Stimulated activated CD4-positive, alpha-beta T cell treated with anti-CD3 and anti-CD28 coated beads, Interleukin-12 subunit alpha, Interleukin-12 subunit beta, amount 100 ng/mL, for 48 hours (primary cell): ENCODE measurements at regions not wholly inside any gene's neighbourhood (a gene's known extent, or its start where the extent isn't known, plus 50 kb on each side); places are given as distances from the start of the nearest gene placed in this dataset.

Experiments
- DNase-seq, 3 donors: peaks; one replicate each; pipeline ENCODE4 v3.0.0-alpha.2; 2020; ENCODE audit warnings: low read depth in 2 of 3, low spot score in 1 of 3

DNA sequence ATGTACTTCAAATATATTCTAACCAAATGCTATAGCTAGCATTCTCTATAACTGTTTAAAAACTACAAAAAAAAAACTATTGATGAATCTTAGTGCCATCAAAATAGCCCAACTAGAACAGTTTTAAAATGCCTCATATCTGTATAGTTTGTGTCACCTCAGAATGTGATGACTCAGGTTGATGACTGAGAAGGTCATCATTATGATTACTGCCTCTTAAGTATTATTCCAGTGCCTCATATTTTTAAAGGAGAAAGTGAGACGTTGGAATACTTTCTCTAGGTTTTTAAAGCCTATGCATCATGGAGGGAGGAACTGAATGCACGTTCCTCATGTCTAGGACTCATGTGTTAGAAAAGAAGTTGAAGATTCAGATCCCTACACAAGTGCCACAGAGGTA is 88.2 kb downstream of the TMA16 start:
- DNase-seq = no peak

DNA sequence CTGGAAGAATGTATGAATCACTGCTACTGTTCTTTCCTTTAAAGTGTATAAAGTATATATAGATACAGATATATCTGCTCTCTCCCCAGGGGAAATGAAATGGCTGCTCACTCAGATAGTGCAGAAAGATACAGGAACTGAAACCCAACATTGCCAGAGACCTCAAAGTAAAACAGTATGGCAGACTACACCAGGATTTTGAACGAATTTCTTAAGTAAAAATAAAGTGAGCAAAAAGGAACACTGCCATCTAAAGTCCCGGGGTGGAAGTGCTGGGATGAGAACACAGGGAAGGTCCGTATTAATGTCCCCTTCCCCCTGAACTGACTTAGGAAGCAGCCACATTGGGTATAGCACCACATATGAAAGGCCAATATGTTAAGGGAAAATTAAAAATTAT is 93.4 kb downstream of the TMA16 start:
- no peak for DNase-seq

DNA sequence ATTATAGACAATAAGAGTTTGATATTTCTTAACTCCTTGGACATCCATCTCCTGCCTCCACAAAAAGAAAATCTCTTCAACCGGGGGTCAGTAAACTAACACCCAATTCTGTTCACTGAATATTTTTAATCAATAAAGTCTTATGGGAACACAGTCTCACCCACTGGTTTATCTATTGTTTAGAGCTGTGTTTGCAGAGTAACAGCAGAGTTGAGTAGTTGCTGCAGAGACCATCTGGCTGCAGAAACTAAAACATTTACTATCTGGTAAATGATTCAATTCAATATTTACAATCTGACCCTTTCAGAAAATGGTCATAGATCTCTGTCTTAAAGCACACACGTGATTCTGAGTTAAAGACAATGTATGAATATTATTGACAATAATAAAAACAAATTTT is 94.0 kb downstream of the TMA16 start:
- DNase-seq = no peak

DNA sequence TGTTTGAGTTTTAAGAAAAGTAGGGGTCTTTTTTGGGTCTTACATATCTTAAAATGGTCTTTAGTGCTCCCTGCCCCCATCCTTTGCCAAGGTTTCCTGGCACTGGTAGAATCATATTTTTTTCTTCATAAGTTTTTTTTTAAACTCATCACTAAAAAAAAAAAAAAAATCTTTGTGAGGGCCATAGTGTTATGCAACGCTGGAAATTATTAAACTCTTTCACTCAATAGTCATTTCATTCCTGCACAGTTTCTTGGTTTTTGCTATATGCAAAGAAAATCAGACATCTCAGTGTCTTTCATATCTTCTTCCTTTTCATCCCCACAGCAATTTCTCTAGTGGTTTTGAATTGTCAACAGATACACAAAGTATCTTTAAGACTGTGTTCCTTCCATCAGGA is 95.6 kb downstream of the TMA16 start:
- DNase-seq = no peak

DNA sequence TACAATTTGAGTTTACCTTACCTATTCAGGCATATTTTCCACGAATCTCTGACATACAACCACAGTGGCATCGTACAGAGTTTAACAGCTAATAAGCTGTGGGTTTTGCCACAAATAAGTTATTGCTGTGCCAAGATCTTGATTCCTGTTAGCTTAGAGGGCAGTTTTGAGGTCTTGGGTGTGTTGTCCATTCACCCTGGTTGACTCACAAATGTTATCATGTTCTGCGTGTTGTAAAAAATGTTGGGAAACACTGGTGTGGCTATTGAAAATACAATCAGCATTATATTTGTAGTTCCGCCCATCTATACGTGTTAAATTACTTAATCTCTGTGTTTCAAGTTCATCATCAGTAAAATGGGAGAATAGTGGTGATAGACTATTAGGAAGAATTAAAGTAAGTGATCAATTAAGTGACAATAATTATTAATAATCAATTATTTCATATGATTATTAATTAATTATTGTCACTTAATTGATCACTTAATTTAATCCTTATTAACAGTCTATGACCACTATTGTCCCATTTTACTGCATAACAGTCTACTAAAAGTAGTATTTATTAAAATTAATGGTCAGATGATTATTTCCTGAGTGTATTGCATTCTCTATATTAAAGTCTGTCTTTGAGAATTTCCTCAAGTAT is 96.3 kb downstream of the TMA16 start:
- no peak for DNase-seq

DNA sequence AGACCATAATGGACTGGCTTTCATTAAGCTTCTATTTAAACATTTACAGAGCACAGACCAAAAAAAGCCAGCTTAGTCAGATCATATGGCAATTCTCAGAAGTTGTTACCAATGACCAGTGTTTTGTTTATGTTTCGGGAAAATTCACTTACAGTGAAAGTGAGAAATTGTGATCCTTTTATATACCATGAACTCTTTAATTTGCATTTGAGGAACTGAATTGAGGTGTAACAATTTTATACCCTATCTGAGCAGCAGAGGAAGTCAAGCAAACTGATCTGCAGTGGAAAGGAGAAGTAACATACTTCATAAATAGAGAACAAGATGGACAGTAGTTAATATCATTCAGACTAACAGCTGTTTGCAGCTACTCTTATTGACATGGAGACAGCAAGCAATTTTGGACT is 97.1 kb downstream of the TMA16 start:
- no peak for DNase-seq

DNA sequence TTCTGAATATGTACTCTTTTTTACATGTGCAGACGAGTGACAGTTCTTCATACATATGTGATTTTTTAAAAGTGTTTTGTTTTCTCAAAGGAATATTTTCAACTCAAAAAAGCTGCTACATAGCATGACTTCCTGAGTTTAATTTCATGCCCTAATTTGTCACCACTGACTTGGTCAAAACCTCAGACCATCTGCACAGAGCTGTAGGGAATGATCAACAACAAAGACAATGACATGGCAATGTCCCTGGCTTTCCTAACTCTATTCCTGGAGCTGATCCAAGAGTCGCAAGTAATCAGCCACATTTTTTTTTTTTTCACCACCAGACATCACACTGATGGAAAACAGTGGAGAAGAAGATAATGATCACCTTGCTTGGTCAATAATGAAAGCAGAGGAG is 97.7 kb downstream of the TMA16 start:
- no peak for DNase-seq

DNA sequence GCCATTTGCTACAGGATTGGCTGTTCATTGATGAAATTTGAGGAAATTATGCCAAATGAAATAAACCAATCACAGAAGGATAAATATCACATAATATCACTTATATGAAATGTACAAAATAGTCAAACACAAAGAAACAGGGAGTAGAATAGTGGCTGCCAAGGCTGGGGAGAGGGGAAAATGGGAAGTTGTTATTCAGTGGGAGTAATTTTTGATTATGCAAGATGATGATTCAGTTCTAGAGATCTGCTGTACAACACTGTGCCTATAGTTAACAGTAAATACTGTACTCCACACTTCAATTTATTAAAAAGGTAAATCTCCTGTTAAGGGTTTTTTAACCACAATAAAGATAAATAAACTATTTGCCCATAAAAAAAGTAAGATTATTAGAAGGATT is 101.1 kb downstream of the TMA16 start:
- DNase-seq = no peak

DNA sequence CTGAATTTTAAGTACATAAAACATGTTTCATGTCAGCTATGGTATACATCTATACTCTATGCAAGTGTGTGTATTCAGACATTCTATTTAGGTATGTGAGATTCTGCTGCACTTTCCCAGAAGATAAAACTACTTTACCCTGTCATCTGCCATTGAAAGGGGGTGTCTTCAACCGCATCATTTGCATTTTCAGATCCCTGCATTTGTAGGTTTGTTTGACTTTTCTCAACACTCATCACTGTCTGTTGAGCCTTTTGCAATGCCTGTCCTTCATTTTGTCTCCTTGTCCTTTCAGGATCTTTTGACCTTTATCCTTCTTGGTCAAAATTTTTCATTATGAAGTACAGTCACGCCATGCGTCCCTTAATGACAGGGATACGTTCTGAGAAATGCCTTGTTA is 103.5 kb downstream of the TMA16 start:
- DNase-seq = no peak

DNA sequence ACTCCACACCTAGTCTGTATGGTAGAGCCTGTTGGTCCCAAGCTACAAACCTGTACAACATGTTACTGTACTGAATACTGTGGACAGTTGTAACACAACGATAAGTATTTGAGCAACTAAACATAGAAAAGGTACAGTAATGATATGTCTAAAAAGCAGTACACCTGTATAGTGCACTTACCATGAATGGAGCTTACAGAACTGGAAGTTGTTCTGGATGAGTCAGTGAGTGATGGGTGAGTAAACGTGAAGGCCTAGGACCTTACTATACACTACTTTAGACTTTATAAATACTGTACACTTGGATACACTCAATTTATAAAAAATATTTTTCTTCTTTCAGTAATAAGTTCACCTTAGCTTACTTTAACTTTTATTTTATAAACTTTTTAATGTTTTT is 104.0 kb downstream of the TMA16 start:
- no peak for DNase-seq

DNA sequence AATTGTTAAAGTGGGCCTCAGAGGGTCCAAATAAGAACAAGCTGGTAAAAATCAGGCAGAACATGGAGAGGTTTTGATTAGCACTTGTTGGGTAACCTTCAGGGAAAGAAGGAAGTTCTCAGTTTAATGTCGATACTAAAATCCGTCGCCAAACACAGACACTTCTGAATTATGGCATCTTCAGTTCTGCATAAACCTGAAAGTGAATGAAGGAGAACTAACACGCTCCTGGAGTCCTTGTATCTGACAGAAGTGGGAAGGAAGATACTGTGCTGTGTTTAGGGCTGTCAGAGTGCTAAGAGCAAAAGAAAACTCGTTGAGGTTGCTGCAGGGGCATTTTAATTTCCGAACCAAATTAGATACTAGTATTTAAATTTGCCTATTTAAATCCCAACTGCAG is 106.2 kb downstream of the TMA16 start:
- no peak for DNase-seq

DNA sequence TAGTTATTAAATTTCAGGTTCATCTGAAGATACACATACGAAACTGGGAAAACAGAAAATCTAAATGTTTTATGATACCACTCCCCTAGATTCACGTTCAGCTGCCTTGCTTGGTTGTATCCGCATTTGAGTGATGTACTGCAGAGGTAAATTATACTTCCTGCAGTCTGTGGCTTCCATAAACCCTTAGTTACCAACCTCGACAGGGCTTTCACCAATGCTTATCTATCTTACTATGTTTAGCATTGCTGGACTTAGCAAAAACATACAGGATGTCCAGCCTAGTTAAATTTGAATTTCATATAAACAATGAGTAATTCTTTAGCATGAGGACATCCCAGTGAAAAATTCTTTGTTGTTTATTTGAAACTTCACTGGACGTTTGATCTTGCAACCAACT is 108.8 kb downstream of the TMA16 start:
- DNase-seq = no peak

DNA sequence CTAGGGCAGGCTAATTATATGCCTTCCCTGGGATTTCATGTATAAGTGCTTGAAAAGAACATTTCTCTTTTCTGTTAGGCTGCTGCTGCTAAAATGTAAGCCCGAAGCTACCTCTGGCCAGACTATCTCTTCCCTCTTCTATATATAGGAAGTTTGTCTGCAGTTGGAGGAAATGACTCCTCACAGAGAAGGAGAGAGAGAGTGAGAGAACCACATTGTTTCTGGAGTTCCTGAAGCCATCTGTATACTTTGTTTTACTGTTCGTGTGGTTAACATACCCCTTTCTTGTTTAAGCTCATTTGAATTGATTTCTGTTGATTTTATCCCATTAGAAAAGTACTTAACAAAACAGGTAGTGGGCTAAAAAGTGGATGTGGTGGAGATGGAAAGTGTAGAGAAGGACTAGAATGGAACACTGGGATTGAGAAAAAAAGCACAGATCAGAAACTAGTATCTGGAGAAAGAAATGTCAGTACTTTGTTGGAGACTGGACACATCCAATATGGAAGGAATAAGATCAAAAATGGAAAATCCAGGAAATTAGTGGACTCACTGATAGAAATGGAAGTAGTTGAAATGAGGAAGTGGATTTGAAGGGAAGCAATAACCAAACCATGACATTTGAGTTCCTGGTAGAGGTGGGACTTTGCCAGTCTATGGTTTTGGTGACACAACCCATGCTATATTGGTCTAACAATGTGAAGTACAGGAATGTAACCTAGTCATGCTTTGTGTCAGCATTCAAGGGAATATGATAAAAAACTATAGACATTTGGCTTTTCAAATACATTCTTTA is 112.6 kb downstream of the TMA16 start:
- no peak for DNase-seq

DNA sequence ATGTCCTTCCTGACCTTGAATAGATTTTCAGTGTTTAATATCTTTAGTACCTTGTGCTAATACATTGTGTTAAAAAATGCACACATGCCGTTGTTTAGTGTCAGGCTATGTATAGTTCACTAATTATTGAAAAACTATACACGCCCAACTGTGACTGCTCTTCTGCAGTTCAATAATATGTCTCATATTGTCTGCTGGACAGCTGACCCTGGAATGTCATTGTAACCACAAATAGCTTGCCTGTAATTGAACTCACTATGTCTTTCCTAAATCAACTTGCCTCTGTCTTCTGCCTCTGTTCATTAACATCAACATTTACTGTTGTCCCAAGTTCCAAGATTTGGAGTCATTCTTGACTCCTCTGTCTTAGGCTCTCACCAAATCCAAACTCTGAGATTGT is 114.5 kb downstream of the TMA16 start:
- no peak for DNase-seq

DNA sequence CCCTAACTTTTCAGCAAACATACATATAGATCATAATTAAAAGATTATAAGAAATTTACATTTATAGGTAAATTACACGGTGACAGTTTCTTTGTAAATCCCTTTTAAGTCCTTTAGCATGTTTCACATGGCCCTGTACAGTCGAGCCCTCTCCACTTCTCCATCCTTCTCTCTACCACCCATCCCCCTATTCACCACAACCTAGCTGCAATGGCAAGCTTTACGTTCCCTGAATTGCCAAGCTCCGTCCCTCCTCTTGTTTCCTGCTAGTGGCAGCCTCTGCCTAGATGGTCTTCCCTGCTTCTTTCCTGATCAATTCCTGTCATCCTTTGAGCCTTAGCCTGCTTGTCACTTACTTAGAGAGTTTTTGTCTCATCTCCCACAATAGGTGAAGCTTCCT is 116.2 kb downstream of the TMA16 start:
- no peak for DNase-seq

DNA sequence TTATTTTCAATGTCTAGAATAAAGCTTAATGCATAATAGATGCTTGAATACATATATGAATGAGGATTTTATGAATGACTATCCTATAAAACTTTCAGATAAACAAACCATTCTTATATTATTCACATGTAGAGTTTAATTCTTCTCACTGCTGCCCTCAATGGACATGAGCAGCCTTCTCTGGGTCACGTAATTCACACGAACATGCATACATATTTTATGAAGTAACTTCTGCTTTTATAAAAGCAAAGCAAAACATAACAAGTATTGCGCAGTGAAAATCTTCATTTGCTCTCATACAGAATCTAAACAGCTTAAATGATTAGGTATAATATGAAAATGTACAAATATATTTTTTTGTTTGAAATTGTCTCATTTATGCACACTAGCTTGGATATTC is 116.7 kb downstream of the TMA16 start:
- no peak for DNase-seq

DNA sequence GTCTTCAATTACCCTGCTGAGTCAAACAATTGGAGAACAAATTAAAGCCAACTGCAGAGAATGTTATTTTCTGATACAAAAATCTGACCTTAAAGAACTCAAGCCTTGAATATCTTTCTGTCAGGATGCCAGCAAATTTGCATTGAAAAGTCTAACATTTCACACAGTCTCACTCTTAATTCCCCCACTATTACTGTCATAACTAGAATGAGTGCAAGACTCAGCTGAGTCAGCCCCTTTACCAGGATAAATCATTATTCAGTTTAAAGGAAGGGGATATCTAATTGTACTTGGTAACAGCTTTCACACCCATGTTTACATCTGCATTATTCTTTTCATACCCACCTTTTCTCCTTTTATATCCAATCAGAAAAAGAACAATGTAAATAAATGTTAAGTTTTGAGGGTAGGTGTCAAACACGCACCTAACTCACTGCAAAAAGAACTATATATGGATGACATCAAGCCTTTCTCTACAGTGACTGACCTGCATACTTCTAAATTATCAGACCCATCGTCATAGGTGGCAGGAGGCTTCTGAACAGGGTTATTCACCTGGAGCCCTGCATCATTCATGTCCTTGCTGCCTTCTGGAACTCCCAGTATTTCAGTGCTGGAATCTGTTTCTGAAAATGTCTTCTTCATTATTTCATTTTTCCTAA is 117.4 kb downstream of the TMA16 start:
- no peak for DNase-seq

DNA sequence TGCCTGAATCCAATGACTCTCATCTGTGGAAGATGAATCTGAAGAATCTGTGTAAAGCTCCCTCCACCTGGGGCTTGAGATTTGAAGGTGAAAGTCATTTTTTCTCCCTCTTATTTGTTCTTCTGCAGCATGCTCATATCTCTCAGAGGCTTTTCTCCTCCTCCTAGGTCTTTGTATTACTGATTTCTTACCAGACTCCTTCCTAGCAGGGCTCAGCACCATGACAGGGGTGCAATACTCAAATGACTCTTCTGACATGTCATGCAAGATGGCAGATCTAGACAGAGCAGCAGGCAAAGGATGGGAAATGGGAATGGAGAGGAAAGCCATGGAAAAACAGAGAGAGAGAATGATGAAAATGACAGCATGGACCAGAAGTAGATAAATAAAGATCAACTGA is 118.3 kb downstream of the TMA16 start:
- DNase-seq = no peak

DNA sequence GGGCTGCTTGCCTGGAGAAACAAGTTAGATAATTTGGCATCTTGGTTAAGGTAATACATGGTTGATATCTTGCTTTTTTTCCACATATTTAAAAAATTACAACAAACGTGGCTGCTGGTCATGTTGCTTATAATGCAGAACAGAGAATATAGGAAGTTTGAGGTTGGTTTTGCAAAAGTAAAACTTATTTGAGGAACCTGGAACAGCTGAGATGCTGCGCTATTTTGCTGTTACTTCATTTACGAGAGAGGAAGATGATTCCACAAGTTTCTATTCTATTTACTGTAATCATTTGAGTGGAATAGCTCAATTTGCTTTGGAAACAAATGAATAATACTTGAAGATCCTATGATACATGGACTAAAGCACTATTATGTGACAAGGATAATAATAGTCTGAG is 118.9 kb downstream of the TMA16 start:
- DNase-seq = no peak

DNA sequence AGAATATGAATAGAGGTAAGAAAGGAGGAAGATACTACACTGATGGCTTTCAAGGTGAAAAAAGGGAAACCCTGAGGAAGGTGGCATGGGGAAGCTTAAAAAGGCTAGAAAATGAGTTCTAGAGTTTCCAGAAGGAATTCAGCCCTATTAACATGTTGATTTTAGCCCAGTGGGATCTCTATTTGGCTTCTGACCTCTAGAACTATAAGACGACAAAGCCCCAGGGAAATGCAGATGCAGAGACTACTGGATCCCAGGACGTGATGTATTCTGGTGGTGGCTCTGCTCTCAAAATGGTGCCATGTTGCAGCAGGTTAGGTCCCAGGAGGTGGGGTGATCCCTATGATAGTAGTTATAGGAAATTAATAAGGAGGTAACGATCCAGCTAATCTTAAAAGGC is 120.4 kb downstream of the TMA16 start:
- DNase-seq = no peak

DNA sequence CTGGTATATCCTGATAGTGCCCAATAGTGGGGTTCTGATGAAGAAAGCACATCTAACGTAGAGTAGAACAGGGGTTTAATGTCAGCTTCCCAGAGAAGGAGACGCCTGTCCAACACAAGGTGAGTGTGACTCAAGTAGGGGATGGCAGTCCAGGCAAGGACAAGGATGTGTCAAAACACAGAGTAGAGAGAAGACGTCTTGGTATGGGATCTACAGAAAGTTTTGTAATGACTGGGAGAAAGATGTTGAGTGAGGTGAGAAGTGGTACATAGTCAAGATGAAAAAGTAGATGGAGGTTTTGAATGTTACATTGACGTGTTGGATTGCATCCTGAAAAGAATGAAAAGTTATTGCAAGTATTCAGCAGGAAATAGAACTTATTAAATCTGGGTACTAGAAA is 124.4 kb downstream of the TMA16 start:
- no peak for DNase-seq

DNA sequence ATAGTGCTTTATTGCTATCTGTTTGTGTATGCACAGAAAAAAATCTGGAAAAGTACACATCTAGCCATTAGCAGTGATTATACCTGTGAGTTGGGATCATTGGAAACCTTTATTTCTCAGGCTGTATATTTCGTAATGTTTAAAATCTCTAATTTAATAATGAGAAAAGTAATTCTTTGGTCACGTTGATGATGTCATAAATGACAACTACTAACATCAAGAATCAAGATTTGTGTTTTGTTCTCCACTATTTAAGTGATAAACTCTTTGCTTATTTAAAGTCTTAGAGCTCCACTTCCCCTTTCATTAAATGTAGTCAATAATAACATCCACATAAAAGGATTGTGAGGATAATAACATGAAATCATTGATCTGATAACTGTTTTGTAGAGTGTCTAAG is 126.2 kb downstream of the TMA16 start:
- no peak for DNase-seq

DNA sequence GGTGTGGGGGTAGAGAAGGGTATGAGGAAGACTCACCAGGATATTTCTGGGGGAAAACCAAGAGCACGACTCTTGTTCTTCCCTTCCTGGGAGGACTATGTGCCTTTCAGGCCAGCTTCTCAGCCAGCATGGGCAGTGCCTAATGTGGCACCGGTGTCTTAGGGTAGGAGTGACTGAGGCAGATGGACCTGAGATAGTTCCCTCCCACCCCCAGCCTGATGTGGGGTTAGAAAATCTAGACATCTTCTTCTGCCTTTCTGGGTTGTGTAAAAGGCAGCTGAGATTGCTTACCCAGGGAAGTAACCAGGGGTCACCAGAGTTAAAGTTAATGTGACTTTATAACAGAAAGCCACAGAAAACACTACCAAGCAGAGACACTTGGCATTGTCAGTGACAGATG is 127.3 kb downstream of the TMA16 start:
- no peak for DNase-seq
